Cardiac fibroblast (primary cell): ENCODE measurements at regions not wholly inside any gene's neighbourhood (a gene's known extent, or its start where the extent isn't known, plus 50 kb on each side); places are given as distances from the start of the nearest gene placed in this dataset.

Experiments
- DNase-seq, 2 donors: peaks; one replicate each; pipeline versions ENCODE4 v3.0.0 to v3.0.0-alpha.2; 2010; ENCODE audit warnings: low read depth in 2 of 2
- H3K4me3 ChIP-seq, 2 donors: replicated peaks in 1 of 2; 1 replicate in 1 of 2; 2 replicates in 1 of 2; pipeline ENCODE4 v1.5.1; 2011; ENCODE audit warnings: low read depth in 2 of 2, low read length in 2 of 2, mild to moderate bottlenecking in 2 of 2, moderate library complexity in 1 of 2
- CTCF ChIP-seq: IDR thresholded peaks from one replicate; pipeline ENCODE4 v1.5.1; 2011; ENCODE audit warnings: low read depth, mild to moderate bottlenecking, low read length, inconsistent platforms

GRCh38 chr21:23801292-23801691 lies 1806.0 kb downstream of the MRPL39 start:
- no peak for TF ChIP-seq CTCF
- H3K4me3 ChIP-seq = no peak overlapping the region
- no peak for DNase-seq

- DNase-seq = no peak
- TF ChIP-seq CTCF = no peak
- no peak overlapping the region for H3K4me3 ChIP-seq
Observed at GRCh38 chr21:23799376-23799775, 1807.9 kb downstream of the MRPL39 start.

- no peak for TF ChIP-seq CTCF
- no peak overlapping the region for H3K4me3 ChIP-seq
- DNase-seq = no peak
Observed at GRCh38 chr21:23792300-23792699, 1815.0 kb downstream of the MRPL39 start.

GRCh38 chr21:23789864-23790263 lies 1817.4 kb downstream of the MRPL39 start:
- DNase-seq = no peak
- H3K4me3 ChIP-seq = no peak overlapping the region
- no peak for TF ChIP-seq CTCF

GRCh38 chr21:23780326-23780725 lies 1827.0 kb downstream of the MRPL39 start:
- TF ChIP-seq CTCF = no peak
- DNase-seq = no peak
- H3K4me3 ChIP-seq = no peak overlapping the region

- DNase-seq = no peak
- no peak overlapping the region for H3K4me3 ChIP-seq
- no peak for TF ChIP-seq CTCF
Observed at GRCh38 chr21:23743821-23744220, 1863.5 kb downstream of the MRPL39 start.

- DNase-seq = no peak
- no peak overlapping the region for H3K4me3 ChIP-seq
- no peak for TF ChIP-seq CTCF
Observed at GRCh38 chr21:23740463-23740862, 1866.8 kb downstream of the MRPL39 start.
